ENCODE measurements at regions not wholly inside any gene's neighbourhood (a gene's known extent, or its start where the extent isn't known, plus 50 kb on each side); places are given as distances from the start of the nearest gene placed in this dataset.

DNA sequence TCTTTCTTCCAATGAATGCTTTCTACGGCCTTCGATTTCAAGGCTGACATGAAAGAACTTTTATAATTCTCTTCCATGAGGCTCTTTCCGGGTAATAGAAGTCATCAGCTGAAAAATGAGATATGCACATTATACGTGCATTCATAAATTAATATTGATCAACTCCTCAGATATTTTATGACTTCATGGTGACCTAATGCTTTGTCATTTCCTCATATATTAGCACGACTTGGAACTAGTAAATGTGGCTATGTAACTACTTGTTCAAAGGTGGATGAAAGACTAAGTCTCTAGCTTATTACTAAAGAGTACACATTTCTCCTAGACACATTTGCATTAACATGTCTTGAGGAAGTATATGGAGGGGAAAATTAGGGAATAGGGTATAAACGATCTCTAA is 168.8 kb downstream of the HDGFL1 start:
- no peak for TF ChIP-seq GATA2 (IDR thresholded peaks at IDR 0.05; ENCODE audit: low read depth, low read length)
- TF ChIP-seq GATA3 (IDR thresholded peaks at IDR 0.05; ENCODE audit: low read depth, low read length) = no peak

DNA sequence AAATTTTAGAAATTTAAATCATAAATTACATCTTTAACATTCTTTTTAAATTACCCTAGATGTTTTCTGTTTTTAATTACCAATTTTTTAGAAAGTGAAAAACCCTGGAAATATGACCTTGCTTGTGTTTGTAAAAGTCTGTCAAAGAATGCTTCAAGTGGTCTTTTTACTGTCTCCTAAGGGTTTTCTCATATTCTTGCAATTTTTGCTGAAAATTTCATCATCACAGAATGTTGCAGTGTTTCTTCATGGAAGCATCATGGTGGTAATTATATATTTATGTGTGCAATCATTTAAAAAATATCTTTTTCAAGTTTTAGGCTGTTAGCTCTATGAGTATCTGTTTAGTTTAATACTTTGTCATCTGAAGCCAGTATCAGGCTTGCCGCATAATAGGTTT is 178.2 kb downstream of the HDGFL1 start:
- TF ChIP-seq GATA2 (IDR thresholded peaks at IDR 0.05; ENCODE audit: low read depth, low read length) = no peak
- TF ChIP-seq GATA3 (IDR thresholded peaks at IDR 0.05; ENCODE audit: low read depth, low read length) = no peak

DNA sequence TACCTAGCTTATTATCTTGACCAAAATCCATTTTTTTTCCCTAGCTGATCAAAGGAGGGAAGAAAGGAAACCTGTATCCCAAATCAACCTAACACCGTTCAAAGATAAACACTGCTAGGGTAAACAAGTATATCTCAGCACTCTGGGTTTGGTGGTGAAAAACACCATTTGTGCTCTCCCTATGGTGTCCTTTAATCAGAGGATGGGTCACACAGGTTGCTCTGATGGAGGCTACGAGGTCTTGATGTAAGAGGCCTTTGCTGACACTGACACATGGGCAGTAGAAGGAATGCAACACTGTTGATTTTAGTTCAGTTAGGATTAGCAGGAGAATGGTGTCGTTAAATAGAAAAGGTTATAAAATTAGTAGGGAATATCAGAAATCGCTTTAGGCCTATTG is 179.3 kb downstream of the HDGFL1 start:
- no peak for TF ChIP-seq GATA3 (IDR thresholded peaks at IDR 0.05; ENCODE audit: low read depth, low read length)
- no peak for TF ChIP-seq GATA2 (IDR thresholded peaks at IDR 0.05; ENCODE audit: low read depth, low read length)

DNA sequence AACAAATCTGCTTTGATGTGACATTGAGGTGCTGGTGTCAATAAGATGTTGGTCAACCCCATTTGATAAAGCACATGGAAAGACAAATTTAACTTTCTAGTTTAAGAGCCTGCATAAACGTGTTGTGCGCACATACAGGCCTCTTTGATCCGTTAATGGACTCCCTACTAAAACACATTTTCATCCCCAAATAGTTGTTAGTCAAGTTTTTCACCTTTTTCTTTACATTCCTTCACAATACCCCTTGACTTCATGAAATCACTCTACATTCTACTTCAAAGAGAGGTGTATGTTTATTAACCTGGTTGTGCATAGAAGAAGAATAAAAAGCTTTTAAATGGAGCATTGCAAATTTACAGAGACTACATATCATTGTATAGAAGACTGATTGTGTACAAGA is 180.3 kb downstream of the HDGFL1 start:
- TF ChIP-seq GATA2 (IDR thresholded peaks at IDR 0.05; ENCODE audit: low read depth, low read length) (no peak), GATA3 (IDR thresholded peaks at IDR 0.05; ENCODE audit: low read depth, low read length) (no peak)

DNA sequence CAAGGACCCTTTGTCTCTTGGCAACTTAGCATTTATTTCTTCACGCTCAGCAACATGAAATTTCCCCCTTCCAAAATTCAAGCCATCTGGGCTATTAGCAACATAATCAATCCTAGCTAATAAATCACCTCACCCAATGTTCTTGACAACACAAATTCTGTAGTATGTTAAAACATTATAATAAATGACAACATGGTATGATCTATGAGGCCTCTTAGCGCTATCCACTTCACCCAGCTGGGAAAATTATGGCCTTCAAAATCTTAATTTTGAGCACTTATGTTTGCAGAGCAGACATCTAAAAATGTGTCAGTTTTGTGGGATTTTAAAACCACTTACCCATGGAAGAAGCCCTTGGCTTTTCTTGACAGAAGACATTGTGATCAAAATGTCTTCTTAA is 181.9 kb downstream of the HDGFL1 start:
- TF ChIP-seq GATA2 (IDR thresholded peaks at IDR 0.05; ENCODE audit: low read depth, low read length) (no peak), GATA3 (IDR thresholded peaks at IDR 0.05; ENCODE audit: low read depth, low read length) (no peak)

DNA sequence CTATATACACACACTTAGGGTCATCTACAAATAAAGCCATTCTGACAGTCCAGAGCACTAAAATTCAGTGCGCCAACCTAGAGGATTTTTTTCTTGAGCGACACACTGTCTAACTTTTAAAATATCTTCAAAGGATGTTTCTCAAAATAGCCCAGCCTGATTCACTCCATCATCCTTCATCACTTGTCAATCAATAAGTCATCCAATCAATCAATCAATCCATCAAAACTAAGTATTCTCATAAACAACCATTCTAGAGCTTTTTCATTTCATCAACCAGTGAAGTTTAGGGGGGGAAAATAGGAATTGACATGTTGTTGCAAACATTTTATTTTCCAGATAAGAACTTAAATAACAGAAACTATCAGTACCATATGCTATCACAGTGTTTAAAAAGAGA is 183.2 kb downstream of the HDGFL1 start:
- TF ChIP-seq GATA3 (IDR thresholded peaks at IDR 0.05; ENCODE audit: low read depth, low read length) (no peak), GATA2 (IDR thresholded peaks at IDR 0.05; ENCODE audit: low read depth, low read length) (no peak)

DNA sequence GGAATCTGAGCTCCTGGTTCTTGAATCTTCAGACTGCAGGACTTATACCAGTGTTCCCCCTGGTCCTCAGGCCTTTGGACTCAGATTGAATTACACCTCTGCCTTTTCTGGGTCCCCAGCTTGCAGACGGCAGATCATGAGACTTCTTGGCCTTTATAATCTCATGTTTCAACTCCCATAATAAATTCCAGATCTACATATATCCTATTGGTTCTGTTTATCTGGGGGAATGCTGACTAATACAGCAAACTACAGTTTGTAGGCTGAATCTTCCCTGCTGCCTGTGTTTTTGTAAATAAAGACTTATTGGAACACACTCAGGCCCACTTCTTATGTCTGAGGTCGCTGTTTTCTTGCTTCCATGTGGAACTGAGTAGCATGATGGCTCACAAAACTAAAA is 184.7 kb downstream of the HDGFL1 start:
- no peak for TF ChIP-seq GATA3 (IDR thresholded peaks at IDR 0.05; ENCODE audit: low read depth, low read length)
- no peak for TF ChIP-seq GATA2 (IDR thresholded peaks at IDR 0.05; ENCODE audit: low read depth, low read length)

DNA sequence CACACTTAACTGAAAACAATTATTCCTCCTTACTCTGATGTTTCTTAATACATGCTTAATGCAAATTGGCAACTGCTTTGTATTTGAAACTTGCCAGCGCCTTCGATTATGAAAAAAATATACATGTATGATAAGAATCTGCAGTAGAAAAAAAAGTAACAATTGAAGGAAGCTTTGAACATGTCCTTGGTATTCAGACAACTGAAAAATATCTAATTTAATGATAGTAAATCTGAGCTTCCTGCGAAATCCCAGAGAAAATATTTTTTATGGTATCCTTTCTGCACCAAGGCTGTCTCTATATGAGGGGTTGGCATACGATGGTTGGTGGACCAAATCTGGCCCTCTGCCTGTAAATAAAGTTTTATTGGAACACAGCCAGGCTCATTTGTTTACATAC is 186.2 kb downstream of the HDGFL1 start:
- no peak for TF ChIP-seq GATA3 (IDR thresholded peaks at IDR 0.05; ENCODE audit: low read depth, low read length)
- TF ChIP-seq GATA2 (IDR thresholded peaks at IDR 0.05; ENCODE audit: low read depth, low read length) = no peak

DNA sequence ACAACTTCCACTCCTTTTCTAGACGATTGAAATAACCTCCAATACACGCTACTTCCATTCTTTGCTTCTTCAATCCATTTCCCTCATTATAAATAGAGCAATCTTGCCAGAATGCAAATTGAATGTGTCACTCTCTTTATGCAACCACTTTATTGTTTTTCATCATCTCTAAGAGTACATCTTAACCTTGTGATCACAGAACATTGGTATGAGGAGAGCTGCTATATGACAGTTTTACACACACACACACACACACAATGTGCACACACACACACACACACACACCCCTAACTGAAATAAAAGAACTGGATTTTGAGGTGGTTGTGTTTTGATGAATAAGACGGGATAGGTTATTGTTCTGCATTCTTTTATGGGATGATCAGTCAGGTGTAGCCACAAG is 187.0 kb downstream of the HDGFL1 start:
- no peak for TF ChIP-seq GATA2 (IDR thresholded peaks at IDR 0.05; ENCODE audit: low read depth, low read length)
- no peak for TF ChIP-seq GATA3 (IDR thresholded peaks at IDR 0.05; ENCODE audit: low read depth, low read length)

DNA sequence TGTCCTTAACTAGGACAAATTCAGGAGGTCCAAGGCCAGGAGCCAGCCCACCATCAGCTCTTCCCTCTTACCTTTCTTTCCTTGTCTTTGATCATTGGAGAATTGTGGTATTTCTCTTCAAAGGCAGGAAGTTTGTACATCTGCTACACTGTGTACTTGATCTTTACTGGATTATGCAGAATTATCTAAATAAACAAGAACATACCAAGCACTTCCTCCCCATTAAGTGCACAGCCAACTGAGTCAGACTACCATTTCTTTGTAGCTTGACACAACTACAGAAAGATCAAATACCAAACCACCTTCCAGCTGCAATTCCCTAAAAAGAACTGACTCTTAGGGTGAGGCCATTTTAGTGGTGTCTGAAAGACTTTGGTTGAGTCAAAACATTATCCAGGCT is 195.1 kb downstream of the HDGFL1 start:
- TF ChIP-seq GATA3 (IDR thresholded peaks at IDR 0.05; ENCODE audit: low read depth, low read length) = no peak
- no peak for TF ChIP-seq GATA2 (IDR thresholded peaks at IDR 0.05; ENCODE audit: low read depth, low read length)

DNA sequence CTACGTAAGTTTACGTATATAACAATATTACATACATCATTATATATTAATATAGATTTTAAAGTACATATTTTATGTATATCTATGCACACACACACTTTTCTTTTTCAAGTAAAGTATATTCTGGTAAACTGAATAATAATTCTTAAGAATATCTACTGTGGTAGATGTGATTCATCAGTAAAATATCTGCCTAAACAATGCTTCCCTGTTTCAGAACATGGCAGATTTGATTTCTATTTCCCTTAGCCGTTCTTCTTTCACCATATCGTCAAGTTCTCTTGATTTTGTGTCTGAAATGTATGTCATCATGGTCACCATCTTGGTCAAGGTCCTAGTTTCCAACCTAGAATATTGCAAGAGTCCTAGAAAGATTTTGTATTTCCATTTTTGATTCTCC is 195.6 kb downstream of the HDGFL1 start:
- TF ChIP-seq GATA2 (IDR thresholded peaks at IDR 0.05; ENCODE audit: low read depth, low read length) = no peak
- TF ChIP-seq GATA3 (IDR thresholded peaks at IDR 0.05; ENCODE audit: low read depth, low read length) = no peak

DNA sequence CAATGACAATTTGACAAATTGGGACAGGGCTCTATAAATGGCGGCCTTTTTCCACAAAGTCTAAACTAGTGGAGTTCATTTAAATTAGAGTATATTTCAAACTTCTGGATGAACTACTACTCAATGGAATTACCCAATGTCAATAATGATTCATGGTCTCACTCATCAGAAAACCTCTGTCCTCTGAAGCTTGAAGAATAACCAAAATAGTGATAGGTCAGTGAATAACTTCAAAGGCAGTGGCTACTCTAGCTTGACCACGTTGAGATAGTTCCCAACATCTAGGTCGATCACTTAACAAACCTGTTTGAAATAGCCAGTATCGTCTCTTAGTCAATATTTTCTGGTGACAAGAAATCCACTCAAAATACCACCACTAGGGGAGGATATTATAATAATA is 197.6 kb downstream of the HDGFL1 start:
- TF ChIP-seq GATA3 (IDR thresholded peaks at IDR 0.05; ENCODE audit: low read depth, low read length) = no peak
- TF ChIP-seq GATA2 (IDR thresholded peaks at IDR 0.05; ENCODE audit: low read depth, low read length) = no peak

DNA sequence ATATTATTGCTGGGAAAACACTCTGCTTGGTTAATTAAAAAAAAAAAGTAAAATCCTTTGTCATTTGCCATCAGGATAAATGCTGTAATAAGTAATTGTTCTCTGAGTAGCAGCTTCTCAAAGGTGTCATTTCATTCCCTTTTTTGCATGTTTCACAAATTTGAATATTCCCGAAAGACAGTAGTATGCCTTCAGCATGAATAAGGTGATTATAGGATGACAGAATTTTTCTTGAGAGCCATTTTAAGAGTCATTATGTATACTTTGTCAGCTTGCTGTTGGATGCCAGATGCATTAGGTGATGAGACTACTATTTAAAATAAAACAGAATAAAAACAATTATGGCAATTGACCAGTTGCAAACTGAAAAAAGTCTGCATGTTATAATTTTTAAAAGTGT is 200.7 kb downstream of the HDGFL1 start:
- TF ChIP-seq GATA3 (IDR thresholded peaks at IDR 0.05; ENCODE audit: low read depth, low read length) (no peak), GATA2 (IDR thresholded peaks at IDR 0.05; ENCODE audit: low read depth, low read length) (no peak)

DNA sequence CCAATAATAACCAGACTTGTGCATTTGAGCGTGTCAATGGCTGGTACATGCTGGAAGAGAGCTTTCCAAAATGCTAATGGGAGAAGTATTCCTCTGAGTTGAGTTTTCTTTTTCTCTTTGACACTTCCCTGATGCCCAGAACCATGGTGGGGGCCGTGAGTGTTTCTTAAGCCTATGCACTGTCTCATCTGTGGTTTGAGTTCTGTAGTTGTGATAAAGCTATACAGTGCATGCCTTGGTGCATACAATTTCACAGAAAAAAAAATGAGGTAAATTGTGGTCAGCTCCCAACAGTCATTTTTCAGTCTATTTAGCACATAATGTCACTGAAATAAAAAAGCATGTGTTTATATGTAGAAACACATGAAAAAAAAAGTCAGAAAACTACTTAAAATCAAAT is 204.8 kb downstream of the HDGFL1 start:
- TF ChIP-seq GATA2 (IDR thresholded peaks at IDR 0.05; ENCODE audit: low read depth, low read length) = no peak
- TF ChIP-seq GATA3 (IDR thresholded peaks at IDR 0.05; ENCODE audit: low read depth, low read length) = no peak

DNA sequence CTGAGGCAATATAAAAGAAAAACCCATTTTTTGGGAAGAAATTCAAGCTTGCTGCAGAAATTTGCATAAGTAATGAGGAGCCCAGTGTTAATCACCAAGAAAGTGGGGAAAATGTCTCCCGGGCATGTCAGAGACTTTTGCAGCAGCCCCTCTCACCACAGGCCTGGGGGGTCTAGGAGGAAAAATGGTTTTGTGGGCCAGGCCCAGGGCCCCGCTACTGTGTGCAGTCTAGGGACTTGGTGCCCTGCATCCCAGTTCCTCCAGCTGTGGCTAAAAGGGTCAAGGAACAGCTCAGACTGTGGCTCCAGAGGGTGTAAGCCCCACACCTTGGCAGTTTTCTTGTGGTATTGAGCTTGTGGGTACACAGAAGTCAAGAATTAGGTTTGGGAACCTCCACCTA is 209.7 kb downstream of the HDGFL1 start:
- TF ChIP-seq GATA3 (IDR thresholded peaks at IDR 0.05; ENCODE audit: low read depth, low read length) (no peak), GATA2 (IDR thresholded peaks at IDR 0.05; ENCODE audit: low read depth, low read length) (no peak)

DNA sequence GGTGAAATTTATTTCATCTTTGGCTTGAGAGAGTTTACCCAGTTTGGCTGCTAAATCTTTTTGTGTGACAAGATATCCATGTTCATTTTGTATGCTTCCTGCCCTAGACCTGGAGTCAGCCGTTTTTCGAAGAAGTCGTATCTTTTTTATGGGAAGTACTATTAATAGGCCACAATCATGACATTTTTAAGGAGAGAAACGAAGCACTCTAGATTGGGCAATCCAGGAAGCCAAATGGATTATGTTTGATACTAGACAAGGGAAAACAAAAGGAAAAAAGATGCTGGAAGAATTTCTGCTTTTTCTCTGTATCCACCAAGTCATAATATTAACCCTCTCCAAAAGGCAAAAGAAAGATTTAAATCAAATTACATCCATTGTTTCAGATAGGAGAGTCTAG is 214.6 kb downstream of the HDGFL1 start:
- no peak for TF ChIP-seq GATA3 (IDR thresholded peaks at IDR 0.05; ENCODE audit: low read depth, low read length)
- TF ChIP-seq GATA2 (IDR thresholded peaks at IDR 0.05; ENCODE audit: low read depth, low read length) = no peak
